Keratinocyte (primary cell): ENCODE measurements at regions not wholly inside any gene's neighbourhood (a gene's known extent, or its start where the extent isn't known, plus 50 kb on each side); places are given as distances from the start of the nearest gene placed in this dataset.

Source experiments
- DNase-seq: peaks from one replicate; pipeline ENCODE4 v3.0.0-alpha.2; 2011; ENCODE audit warnings: low read depth, missing footprints, low spot score
- FAIRE-seq: peaks from 2 replicates; lab custom pipeline; 2011; peaks lifted over from hg19 to GRCh38; lab: Jason Lieb, UNC
- H2AFZ ChIP-seq: 2 replicates; pipeline ENCODE4 v1.6.0; 2012; ENCODE audit warnings: low read length, control low read depth, inconsistent platforms; ENCODE audit not compliant: control insufficient read depth
- H3K27ac ChIP-seq: 2 replicates; pipeline ENCODE4 v1.5.1; 2011; ENCODE audit warnings: low read length; ENCODE audit not compliant: control insufficient read depth, insufficient read depth
- H3K27me3 ChIP-seq: 3 replicates; pipeline ENCODE4 v1.6.0; 2011; ENCODE audit warnings: low read length; ENCODE audit not compliant: control insufficient read depth, insufficient read depth; ENCODE audit errors: extremely low read depth
- H3K36me3 ChIP-seq, 2 experiments: 2 replicates in 1 of 2; 3 replicates in 1 of 2; pipeline ENCODE4 v1.5.1; 2011; ENCODE audit warnings: low read length in 2 of 2, mild to moderate bottlenecking in 1 of 2; ENCODE audit not compliant: control insufficient read depth in 2 of 2, insufficient read depth in 2 of 2; ENCODE audit errors: extremely low read depth in 1 of 2
- H3K4me1 ChIP-seq: 3 replicates; pipeline ENCODE4 v1.5.1; 2011; ENCODE audit warnings: low read length; ENCODE audit not compliant: control insufficient read depth, insufficient read depth; ENCODE audit errors: extremely low read depth
- H3K4me2 ChIP-seq: 3 replicates; pipeline ENCODE4 v1.6.0; 2011; ENCODE audit warnings: low read depth, low read length; ENCODE audit not compliant: control insufficient read depth, insufficient read depth; ENCODE audit errors: extremely low read depth
- H3K4me3 ChIP-seq, 3 experiments: fragments of 200-600 bp in 1 of 3; sonication (generic) in 1 of 3; 2 replicates in 2 of 3; 3 replicates in 1 of 3; pipeline ENCODE4 v1.5.1; 2011 to 2016; ENCODE audit warnings: low read length in 3 of 3, mild to moderate bottlenecking in 3 of 3, control low read depth in 2 of 3, inconsistent platforms in 1 of 3, low read depth in 1 of 3, mixed read lengths in 1 of 3, mixed run types in 1 of 3, moderate library complexity in 1 of 3; ENCODE audit not compliant: control insufficient read depth in 2 of 3, insufficient read depth in 2 of 3; ENCODE audit errors: extremely low read depth in 1 of 3
- H3K79me2 ChIP-seq: 2 replicates; pipeline ENCODE4 v1.6.0; 2012; ENCODE audit warnings: low read length; ENCODE audit not compliant: control insufficient read depth, insufficient read depth
- H3K9ac ChIP-seq: 3 replicates; pipeline ENCODE4 v1.6.0; 2011; ENCODE audit warnings: low read length; ENCODE audit not compliant: control insufficient read depth, insufficient read depth; ENCODE audit errors: extremely low read depth
- H3K9me1 ChIP-seq: 3 replicates; pipeline ENCODE4 v1.6.0; 2011; ENCODE audit warnings: low read length; ENCODE audit not compliant: control insufficient read depth, insufficient read depth; ENCODE audit errors: extremely low read depth
- H3K9me3 ChIP-seq: 2 replicates; pipeline ENCODE4 v1.5.1; 2012; ENCODE audit warnings: low read depth, low read length; ENCODE audit not compliant: control insufficient read depth
- H4K20me1 ChIP-seq: 3 replicates; pipeline ENCODE4 v1.6.0; 2011; ENCODE audit warnings: low read length; ENCODE audit not compliant: control insufficient read depth, insufficient read depth; ENCODE audit errors: extremely low read depth
- EZH2 ChIP-seq: IDR thresholded peaks from one replicate; pipeline ENCODE4 v1.6.1; 2012; ENCODE audit warnings: inconsistent platforms, mild to moderate bottlenecking, low read length, moderate library complexity
- dilution Hi-C: fragments of 300-500 bp; cut with MboI; formaldehyde crosslinking; loops from one replicate; pipeline ENCODE4 v1.7.0; 2020; ENCODE audit warnings: low sequenced_read_pairs; ENCODE audit not compliant: extremely low pct_ligation_motif_present
- TF ChIP-seq, protein P1 (sequence below), 3 experiments: IDR thresholded peaks in 1 of 3; conservative IDR thresholded peaks in 1 of 3; optimal IDR thresholded peaks in 1 of 3; 2 replicates in 2 of 3; 3 replicates in 1 of 3; pipeline versions ENCODE3 to v1.5.1; 2011; ENCODE audit warnings: low read length in 3 of 3, mild to moderate bottlenecking in 3 of 3, moderate library complexity in 2 of 3, control low read depth in 1 of 3, inconsistent platforms in 1 of 3; ENCODE audit not compliant: insufficient read depth in 2 of 3; ENCODE audit errors: extremely low read depth in 1 of 3

DNA sequence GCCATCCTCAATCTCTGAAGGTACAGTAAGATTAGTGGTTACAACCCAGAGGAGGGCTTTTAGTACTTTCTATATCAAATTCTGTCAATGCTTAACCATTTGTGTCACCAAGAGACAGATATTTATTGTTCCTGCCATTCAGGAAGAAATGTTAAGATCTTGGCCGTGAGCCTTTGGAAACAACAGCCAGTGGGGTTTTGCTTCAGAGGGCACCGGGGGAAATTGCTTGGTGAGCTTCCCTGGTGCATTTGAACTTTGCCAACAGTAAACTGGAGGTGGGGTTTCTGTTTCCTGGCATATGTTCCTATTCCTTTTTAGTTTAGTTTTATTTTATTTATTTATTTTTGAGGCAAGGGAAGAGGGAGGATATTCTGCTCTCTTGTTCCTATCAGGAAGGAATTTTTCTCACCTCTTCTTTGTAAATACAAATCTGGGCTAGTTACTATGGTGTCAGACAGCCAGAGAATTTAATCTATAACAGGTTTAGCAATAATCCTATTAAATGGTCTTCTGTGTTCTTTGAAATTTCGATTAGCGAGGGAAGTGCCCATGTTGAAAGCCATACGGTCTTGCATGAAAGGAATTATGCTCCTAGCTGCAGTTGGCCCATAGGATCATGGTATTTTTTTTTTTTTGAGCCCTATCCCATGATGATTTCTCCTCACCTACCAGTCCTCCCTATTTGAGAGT lies 95.7 kb downstream of the MAIP1 start:
- no peak for DNase-seq
- H3K27me3 ChIP-seq = no peaks in the 10 kb centered on the region
- H3K36me3 ChIP-seq = no peaks in the 10 kb centered on the region
- dilution Hi-C loops = no loop called here
- no peak overlapping the region for H3K4me3 ChIP-seq
- FAIRE-seq = no peak
- no peak overlapping the region for H3K9ac ChIP-seq
- no peaks in the 10 kb centered on the region for H4K20me1 ChIP-seq
- TF ChIP-seq EZH2 = no peak
- TF ChIP-seq, protein P1, sequence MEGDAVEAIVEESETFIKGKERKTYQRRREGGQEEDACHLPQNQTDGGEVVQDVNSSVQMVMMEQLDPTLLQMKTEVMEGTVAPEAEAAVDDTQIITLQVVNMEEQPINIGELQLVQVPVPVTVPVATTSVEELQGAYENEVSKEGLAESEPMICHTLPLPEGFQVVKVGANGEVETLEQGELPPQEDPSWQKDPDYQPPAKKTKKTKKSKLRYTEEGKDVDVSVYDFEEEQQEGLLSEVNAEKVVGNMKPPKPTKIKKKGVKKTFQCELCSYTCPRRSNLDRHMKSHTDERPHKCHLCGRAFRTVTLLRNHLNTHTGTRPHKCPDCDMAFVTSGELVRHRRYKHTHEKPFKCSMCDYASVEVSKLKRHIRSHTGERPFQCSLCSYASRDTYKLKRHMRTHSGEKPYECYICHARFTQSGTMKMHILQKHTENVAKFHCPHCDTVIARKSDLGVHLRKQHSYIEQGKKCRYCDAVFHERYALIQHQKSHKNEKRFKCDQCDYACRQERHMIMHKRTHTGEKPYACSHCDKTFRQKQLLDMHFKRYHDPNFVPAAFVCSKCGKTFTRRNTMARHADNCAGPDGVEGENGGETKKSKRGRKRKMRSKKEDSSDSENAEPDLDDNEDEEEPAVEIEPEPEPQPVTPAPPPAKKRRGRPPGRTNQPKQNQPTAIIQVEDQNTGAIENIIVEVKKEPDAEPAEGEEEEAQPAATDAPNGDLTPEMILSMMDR (optimal IDR thresholded peaks at IDR 0.05 in 1 of 3, IDR thresholded peaks at IDR 0.05 in 1 of 3, conservative IDR thresholded peaks at IDR 0.05 in 1 of 3; ENCODE audit: extremely low read depth in 1 of 3, insufficient read depth in 2 of 3, low read length in 3 of 3) = no peak
- H2AFZ ChIP-seq = no peak overlapping the region
- no peaks in the 10 kb centered on the region for H3K79me2 ChIP-seq
- no peaks in the 10 kb centered on the region for H3K9me1 ChIP-seq
- no peak overlapping the region for H3K4me2 ChIP-seq
- H3K27ac ChIP-seq = no peak overlapping the region
- no peaks in the 10 kb centered on the region for H3K4me1 ChIP-seq
- H3K9me3 ChIP-seq = no peaks in the 10 kb centered on the region

DNA sequence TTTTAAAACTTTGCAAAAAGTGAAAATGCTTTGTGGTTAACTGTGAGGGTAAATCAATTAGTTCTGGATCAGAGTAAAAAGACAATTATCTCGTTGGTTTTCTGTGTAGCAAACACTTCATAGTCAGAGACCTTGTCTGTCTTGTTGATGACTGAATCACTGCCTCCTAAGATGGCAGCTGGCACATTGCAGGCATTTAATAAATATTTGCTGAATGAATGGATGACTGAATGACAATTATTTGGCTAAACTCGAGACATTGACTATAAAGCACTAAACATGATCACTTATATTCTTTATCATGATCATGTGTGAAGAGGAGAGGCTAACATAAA lies 96.2 kb downstream of the MAIP1 start:
- Histone ChIP-seq H3K9me3 (no peaks in the 10 kb centered on the region), H3K27me3 (no peaks in the 10 kb centered on the region), H3K27ac (no peak overlapping the region), H2AFZ (no peak overlapping the region), H3K4me3 (no peak overlapping the region), H3K4me1 (no peaks in the 10 kb centered on the region), H3K4me2 (no peak overlapping the region), H3K9ac (no peak overlapping the region), H3K79me2 (no peaks in the 10 kb centered on the region), H4K20me1 (no peaks in the 10 kb centered on the region), H3K36me3 (no peaks in the 10 kb centered on the region), H3K9me1 (no peaks in the 10 kb centered on the region)
- dilution Hi-C loops = no loop called here
- no peak for DNase-seq
- FAIRE-seq = no peak
- TF ChIP-seq EZH2 = no peak
- TF ChIP-seq, protein P1 (optimal IDR thresholded peaks at IDR 0.05 in 1 of 3, IDR thresholded peaks at IDR 0.05 in 1 of 3, conservative IDR thresholded peaks at IDR 0.05 in 1 of 3; ENCODE audit: extremely low read depth in 1 of 3, insufficient read depth in 2 of 3, low read length in 3 of 3) = no peak
